ENCODE measurements at regions not wholly inside any gene's neighbourhood (a gene's known extent, or its start where the extent isn't known, plus 50 kb on each side); places are given as distances from the start of the nearest gene placed in this dataset.

DNA sequence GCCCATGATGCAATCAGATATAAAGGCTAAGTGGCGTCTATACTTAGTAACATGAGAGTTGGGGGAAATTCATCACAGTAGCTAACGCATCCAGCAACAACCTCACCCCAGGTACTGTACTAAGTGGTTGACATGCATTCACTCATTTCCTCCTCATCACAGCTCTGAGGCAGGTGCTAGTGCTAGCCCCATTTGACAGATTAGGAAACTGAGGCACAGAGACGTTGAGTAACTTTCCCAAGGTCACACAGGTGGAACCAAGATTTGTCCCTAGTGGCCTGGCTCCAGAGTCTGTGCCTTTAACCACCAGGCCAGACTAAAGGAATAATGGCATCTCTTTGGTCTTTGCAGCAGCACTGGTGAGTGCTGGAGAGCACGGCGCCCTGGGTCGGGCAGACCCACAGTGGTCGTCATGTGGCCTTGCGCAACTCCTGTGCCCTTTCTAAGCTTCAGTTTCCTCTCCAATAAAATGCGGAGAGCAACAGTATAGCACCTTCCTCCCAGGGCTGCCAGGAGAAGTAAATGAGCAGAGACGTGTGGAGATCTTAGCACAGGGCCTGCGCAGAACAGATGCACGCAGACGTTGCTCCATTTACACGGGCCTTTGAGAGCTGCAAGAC, 186.4 kb downstream of the BCOR start:
- TF ChIP-seq CTCF (optimal IDR thresholded peaks at IDR 0.05 in 1 of 3, IDR thresholded peaks at IDR 0.05 in 1 of 3, conservative IDR thresholded peaks at IDR 0.05 in 1 of 3; ENCODE audit: extremely low read depth in 1 of 3, insufficient read depth in 2 of 3, low read length in 3 of 3) (no peak), EZH2 (IDR thresholded peaks at IDR 0.05; ENCODE audit: low read length) (no peak)

All from keratinocyte (primary cell).